Coronary artery (tissue), 2 donors: ENCODE measurements at regions not wholly inside any gene's neighbourhood (a gene's known extent, or its start where the extent isn't known, plus 50 kb on each side); places are given as distances from the start of the nearest gene placed in this dataset.

Source experiments
- DNase-seq: peaks from one replicate; pipeline ENCODE4 v3.0.0-alpha.2; 2017; ENCODE audit warnings: low spot score
- H3K27ac ChIP-seq, 2 donors: fragments of 200-600 bp; sonication (generic); one replicate each; pipeline ENCODE4 v1.5.1; 2016 to 2019
- H3K4me3 ChIP-seq: fragments of 200-600 bp; sonication (generic); 2 replicates; pipeline ENCODE4 v1.5.1; 2016; ENCODE audit warnings: mild to moderate bottlenecking, moderate library complexity
- TF ChIP-seq, protein P1 (sequence below): fragments of 200-600 bp; sonication (generic); IDR thresholded peaks from one replicate; pipeline ENCODE4 v1.5.1; 2019; ENCODE audit warnings: antibody characterized with exemption

DNA sequence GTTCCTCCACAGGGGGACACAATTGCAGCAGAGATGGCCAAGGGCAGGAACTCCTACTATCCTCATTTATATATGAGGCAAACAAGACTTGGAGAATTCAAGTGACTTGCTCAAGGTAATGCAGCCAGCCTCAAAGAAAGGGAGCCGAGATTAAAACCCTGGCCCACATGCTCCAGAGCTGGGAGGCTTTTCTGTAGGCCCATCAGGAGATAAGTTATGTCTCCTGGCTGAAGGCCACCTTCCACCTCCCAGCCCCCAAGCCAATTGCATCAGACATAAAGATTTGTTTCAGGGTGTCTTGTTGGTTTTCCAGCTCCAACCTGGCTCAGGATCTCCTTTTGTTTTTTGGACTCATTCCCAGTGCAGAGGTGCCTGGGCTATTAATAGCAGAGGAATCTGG, 59.5 kb downstream of the SMIM38 start:
- peak; percentile 50 for DNase-seq
- TF ChIP-seq, protein P1, sequence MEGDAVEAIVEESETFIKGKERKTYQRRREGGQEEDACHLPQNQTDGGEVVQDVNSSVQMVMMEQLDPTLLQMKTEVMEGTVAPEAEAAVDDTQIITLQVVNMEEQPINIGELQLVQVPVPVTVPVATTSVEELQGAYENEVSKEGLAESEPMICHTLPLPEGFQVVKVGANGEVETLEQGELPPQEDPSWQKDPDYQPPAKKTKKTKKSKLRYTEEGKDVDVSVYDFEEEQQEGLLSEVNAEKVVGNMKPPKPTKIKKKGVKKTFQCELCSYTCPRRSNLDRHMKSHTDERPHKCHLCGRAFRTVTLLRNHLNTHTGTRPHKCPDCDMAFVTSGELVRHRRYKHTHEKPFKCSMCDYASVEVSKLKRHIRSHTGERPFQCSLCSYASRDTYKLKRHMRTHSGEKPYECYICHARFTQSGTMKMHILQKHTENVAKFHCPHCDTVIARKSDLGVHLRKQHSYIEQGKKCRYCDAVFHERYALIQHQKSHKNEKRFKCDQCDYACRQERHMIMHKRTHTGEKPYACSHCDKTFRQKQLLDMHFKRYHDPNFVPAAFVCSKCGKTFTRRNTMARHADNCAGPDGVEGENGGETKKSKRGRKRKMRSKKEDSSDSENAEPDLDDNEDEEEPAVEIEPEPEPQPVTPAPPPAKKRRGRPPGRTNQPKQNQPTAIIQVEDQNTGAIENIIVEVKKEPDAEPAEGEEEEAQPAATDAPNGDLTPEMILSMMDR, result no peak
- H3K4me3 ChIP-seq, result no peak overlapping the region
- no peak overlapping the region for H3K27ac ChIP-seq

DNA sequence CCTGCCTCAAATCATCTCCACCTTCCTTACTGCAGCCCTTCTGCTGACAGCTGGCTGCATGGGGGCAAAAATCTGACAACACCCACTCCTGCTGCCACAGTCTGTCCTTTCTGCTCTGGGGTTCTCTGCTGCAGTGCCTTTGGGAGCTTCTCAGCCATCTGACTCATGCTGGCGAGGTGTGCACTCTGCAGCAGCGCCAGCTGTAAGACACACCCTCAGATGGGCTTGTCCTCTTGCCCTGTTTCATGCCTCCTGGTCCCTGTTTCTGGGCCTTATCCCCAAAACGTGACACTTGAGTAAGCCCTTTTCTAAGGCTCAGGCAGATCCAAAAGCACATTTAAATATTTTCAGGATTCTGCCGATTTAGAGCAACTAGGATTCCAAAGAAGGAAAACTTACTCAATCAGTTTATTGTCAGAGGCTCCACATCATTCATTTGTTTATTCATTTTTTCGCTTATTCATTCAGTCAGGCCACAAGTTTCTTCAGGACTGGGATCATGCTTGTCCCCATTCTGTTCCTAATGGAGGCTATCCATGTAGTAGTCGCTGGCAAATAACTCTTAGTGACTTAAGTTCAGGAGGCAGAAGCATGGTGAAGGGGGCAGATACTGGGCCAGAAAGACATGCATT, 60.2 kb downstream of the SMIM38 start:
- Histone ChIP-seq H3K27ac (no peak overlapping the region), H3K4me3 (no peak overlapping the region)
- TF ChIP-seq, protein P1, result no peak
- peak; percentile 33 for DNase-seq

DNA sequence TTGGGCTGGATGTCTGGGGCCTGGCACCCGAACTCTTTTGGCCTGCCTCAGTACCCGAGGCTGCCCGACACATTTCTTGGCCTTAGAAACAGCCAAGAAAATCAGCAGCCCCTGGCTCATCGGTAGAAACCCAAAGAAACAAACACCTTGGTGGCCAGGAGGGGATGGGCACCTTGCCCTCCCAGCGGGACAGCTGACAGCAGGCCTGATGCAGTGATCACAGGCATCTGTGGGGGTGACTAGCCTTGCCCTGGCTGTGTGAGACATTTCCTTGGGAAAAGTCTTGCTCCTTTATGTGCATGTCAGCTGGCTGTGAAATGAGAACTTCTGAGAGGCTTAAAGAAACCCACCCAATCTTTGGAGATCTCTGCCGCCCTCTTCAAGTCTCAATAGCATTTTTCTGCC, 60.9 kb downstream of the SMIM38 start:
- no peak overlapping the region for H3K4me3 ChIP-seq
- DNase-seq, result no peak
- H3K27ac ChIP-seq, result no peak overlapping the region
- TF ChIP-seq, protein P1, result no peak

DNA sequence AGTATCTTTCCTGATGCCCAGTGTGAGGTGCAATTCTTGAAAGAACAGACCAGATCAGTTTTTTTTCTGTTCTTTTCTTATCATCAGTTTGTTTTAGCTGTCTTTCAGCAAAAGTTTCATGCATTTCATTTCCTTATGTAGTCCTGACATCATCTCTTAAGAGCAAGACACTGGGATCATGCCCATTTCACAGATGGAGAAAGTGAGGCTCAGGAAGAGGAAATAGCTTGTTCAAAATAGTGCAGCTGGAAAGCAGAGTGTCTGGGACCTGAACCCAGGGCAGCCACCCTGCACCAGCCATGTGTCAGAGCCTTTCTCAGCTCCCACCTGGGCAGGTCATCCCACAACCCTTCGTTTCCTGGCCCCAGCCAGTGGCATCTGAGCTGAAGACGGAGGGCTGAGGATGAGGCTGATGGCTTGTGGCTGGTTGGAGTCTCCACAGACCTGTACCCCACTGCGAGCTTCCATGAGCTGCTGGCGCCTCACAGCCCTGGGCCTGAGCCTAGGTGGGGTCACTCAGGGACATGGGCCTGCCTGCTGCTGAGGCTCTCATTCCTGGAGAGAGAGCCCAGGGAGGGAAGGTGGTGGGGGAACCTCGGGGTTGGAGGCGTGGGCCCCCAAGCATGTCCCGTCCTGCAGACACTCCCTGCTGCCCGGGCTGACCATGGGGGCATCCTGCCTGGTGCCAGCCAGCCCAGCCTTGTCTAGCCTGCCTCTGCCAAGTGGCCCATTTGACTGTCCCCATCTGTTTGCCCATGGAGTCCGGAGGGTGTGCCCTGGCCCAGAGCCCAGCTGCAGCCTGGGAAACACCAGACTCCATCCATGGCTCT, 61.8 kb downstream of the SMIM38 start:
- peak; percentile 56 for DNase-seq
- no peak overlapping the region for H3K4me3 ChIP-seq
- H3K27ac ChIP-seq, result no peak overlapping the region
- TF ChIP-seq, protein P1, result no peak

DNA sequence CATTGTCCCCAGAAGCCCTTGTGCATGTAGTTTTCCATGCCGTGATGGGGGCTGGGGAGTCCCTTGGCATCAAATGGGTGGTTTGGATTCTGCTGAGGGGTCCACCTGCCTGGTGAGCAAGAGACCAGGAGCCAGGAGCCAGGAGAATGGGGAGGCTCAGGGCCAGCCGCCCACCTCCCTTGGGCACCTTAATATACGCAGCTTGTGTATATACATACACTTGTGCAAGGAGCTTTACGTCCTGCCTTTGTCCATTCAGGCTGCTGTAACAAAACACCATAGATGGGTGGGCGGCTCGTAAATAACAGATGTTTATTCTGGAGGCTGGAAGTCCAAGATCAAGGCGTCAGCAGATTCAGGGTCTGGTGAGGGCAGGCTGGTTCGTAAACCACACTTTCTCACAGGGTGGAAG, 62.5 kb downstream of the SMIM38 start:
- Histone ChIP-seq H3K4me3 (no peak overlapping the region), H3K27ac (no peak overlapping the region)
- TF ChIP-seq, protein P1, result no peak
- DNase-seq, result no peak

DNA sequence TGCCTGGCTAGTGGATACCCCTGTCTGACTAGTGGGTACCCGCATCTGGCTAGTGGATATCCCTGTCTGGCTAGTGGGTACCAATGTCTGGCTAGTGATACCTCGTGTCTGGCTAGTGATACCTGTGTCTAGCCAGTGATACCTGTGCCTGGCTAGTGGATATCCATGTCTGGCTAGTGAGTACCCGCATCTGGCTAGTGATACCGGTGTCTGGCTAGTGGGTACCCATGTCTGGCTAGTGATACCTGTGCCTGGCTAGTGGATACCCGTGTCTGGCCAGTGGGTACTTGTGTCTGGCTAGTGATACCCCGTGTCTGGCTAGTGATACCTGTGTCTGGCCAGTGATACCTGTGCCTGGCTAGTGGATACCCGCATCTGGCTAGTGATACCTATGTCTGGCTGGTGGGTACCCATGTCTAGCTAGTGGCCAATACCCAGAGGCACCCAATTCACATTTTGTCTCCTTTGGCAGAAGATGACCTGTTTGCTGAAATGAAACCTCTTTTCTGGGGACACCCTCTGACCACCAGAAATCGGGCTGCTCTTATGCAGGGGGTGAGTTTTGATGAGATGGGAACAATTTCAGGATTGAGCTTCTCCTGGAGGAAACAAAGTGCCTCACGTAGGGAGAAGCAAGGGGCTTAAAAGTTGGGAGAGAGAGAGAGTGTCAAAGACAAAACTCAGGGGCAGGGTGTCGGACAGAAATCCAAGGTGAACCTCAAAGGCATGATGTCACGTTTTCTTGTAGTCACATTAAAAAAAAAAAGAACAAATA, 63.4 kb downstream of the SMIM38 start:
- TF ChIP-seq, protein P1, result no peak
- DNase-seq, result peak; percentile 52

More for the DNA sequence above, 63.4 kb downstream of the SMIM38 start:
- Histone ChIP-seq H3K27ac (no peak overlapping the region), H3K4me3 (no peak overlapping the region)
